ENCODE measurements at regions not wholly inside any gene's neighbourhood (a gene's known extent, or its start where the extent isn't known, plus 50 kb on each side); places are given as distances from the start of the nearest gene placed in this dataset.

GRCh38 chr12:69062621-69063237 is 129.8 kb upstream of the CPM start:
- TF ChIP-seq CTCF (conservative IDR thresholded peaks at IDR 0.05; ENCODE audit: low read length) = no peak
- no peak for TF ChIP-seq EZH2phosphoT487 (IDR thresholded peaks at IDR 0.05; ENCODE audit: borderline replicate concordance, low read depth, low read length)
